Hepatocyte (in vitro differentiated cells): ENCODE measurements at regions not wholly inside any gene's neighbourhood (a gene's known extent, or its start where the extent isn't known, plus 50 kb on each side); places are given as distances from the start of the nearest gene placed in this dataset.

Experiments used
- DNase-seq: peaks from one replicate; pipeline ENCODE4 v3.0.0-alpha.2; 2016; ENCODE audit warnings: low spot score
- H2AFZ ChIP-seq: fragments of 200-600 bp; sonication (generic); 2 replicates; pipeline ENCODE4 v1.6.0; 2016; ENCODE audit warnings: antibody characterized with exemption, mild to moderate bottlenecking
- H3K27ac ChIP-seq: fragments of 200-600 bp; sonication (generic); 2 replicates; pipeline ENCODE4 v1.5.1; 2016; ENCODE audit warnings: mild to moderate bottlenecking
- H3K27me3 ChIP-seq: fragments of 200-600 bp; sonication (generic); 2 replicates; pipeline ENCODE4 v1.6.1; 2016
- H3K36me3 ChIP-seq: fragments of 200-600 bp; sonication (generic); replicated peaks from 2 replicates; pipeline ENCODE4 v1.5.1; 2016; ENCODE audit warnings: low read depth; ENCODE audit not compliant: insufficient read depth
- H3K4me1 ChIP-seq: fragments of 200-600 bp; sonication (generic); 2 replicates; pipeline ENCODE4 v1.5.1; 2016; ENCODE audit warnings: mild to moderate bottlenecking, moderate library complexity; ENCODE audit not compliant: insufficient read depth
- H3K4me2 ChIP-seq: fragments of 200-600 bp; sonication (generic); 2 replicates; pipeline ENCODE4 v1.6.0; 2016
- H3K4me3 ChIP-seq: fragments of 200-600 bp; sonication (generic); 2 replicates; pipeline ENCODE4 v1.5.1; 2016; ENCODE audit warnings: mild to moderate bottlenecking
- H3K79me2 ChIP-seq: fragments of 200-600 bp; sonication (generic); 2 replicates; pipeline ENCODE4 v1.6.0; 2017; ENCODE audit warnings: mild to moderate bottlenecking
- H3K9me2 ChIP-seq: fragments of 200-600 bp; sonication (generic); replicated peaks from 2 replicates; pipeline ENCODE4 v1.6.0; 2017; ENCODE audit warnings: mild to moderate bottlenecking; ENCODE audit not compliant: insufficient read depth
- H3K9me3 ChIP-seq: fragments of 200-600 bp; sonication (generic); 2 replicates; pipeline ENCODE4 v1.5.1; 2016; ENCODE audit warnings: low read depth, mild to moderate bottlenecking
- H4K20me1 ChIP-seq: fragments of 200-600 bp; sonication (generic); 2 replicates; pipeline ENCODE4 v1.6.0; 2016; ENCODE audit warnings: mild to moderate bottlenecking; ENCODE audit not compliant: insufficient read depth, poor library complexity, severe bottlenecking
- CTCF ChIP-seq: fragments of 200-600 bp; sonication (generic); IDR thresholded peaks from 2 replicates; pipeline ENCODE4 v1.5.1; 2016; ENCODE audit warnings: antibody characterized with exemption, mild to moderate bottlenecking; ENCODE audit not compliant: poor library complexity
- EZH2 ChIP-seq: fragments of 200-600 bp; sonication (generic); IDR thresholded peaks from 2 replicates; pipeline ENCODE4 v1.6.1; 2016; ENCODE audit warnings: antibody characterized with exemption, mild to moderate bottlenecking, borderline replicate concordance
- EZH2phosphoT487 ChIP-seq: fragments of 200-600 bp; sonication (generic); IDR thresholded peaks from one replicate; pipeline ENCODE4 v1.6.1; 2018; ENCODE audit warnings: antibody characterized with exemption, mild to moderate bottlenecking, low read depth, moderate library complexity; ENCODE audit not compliant: unreplicated experiment, severe bottlenecking
- WGBS: methylation state at CpG from one replicate; pipeline ENCODE4 v1.1.6; 2016; ENCODE audit warnings: low lambda C conversion rate; ENCODE audit errors: missing lambda C conversion rate; 5-methylcytosine and 5-hydroxymethylcytosine counted together

GRCh38 chr12:83808591-83808990 is 1104.0 kb downstream of the SLC6A15 start:
- WGBS = 86% methylated on average over 3 of the region's 3 CpGs
- DNase-seq = no peak

GRCh38 chr12:83807871-83808270 is 1104.7 kb downstream of the SLC6A15 start:
- Histone ChIP-seq H3K27ac (no peak overlapping the region), H3K9me3 (no peaks in the 10 kb centered on the region), H3K36me3 (no peaks in the 10 kb centered on the region), H3K4me3 (no peak overlapping the region), H4K20me1 (no peaks in the 10 kb centered on the region), H3K27me3 (no peaks in the 10 kb centered on the region), H3K4me1 (no peaks in the 10 kb centered on the region), H3K4me2 (no peak overlapping the region), H3K9me2 (no peaks in the 10 kb centered on the region), H2AFZ (no peak overlapping the region), H3K79me2 (no peaks in the 10 kb centered on the region)
- TF ChIP-seq EZH2 (no peak), CTCF (no peak), EZH2phosphoT487 (no peak)
- WGBS = 97% methylated on average over 3 of the region's 3 CpGs
- no peak for DNase-seq

More at GRCh38 chr12:83808591-83808990, 1104.0 kb downstream of the SLC6A15 start:
- no peak overlapping the region for H3K4me2 ChIP-seq
- no peak overlapping the region for H3K4me3 ChIP-seq
- no peaks in the 10 kb centered on the region for H3K9me3 ChIP-seq
- no peaks in the 10 kb centered on the region for H3K36me3 ChIP-seq
- H3K27ac ChIP-seq = no peak overlapping the region
- no peaks in the 10 kb centered on the region for H3K79me2 ChIP-seq
- no peaks in the 10 kb centered on the region for H3K4me1 ChIP-seq
- no peaks in the 10 kb centered on the region for H3K9me2 ChIP-seq
- TF ChIP-seq EZH2 (no peak), EZH2phosphoT487 (no peak), CTCF (no peak)
- H2AFZ ChIP-seq = no peak overlapping the region
- no peaks in the 10 kb centered on the region for H3K27me3 ChIP-seq
- no peaks in the 10 kb centered on the region for H4K20me1 ChIP-seq

GRCh38 chr12:83805873-83806272 is 1106.7 kb downstream of the SLC6A15 start:
- no peaks in the 10 kb centered on the region for H3K9me2 ChIP-seq
- no peaks in the 10 kb centered on the region for H3K27me3 ChIP-seq
- no peaks in the 10 kb centered on the region for H3K36me3 ChIP-seq
- H3K4me2 ChIP-seq = no peak overlapping the region
- no peak overlapping the region for H3K4me3 ChIP-seq
- no peaks in the 10 kb centered on the region for H4K20me1 ChIP-seq
- 52% methylated on average over 4 of the region's 4 CpGs for WGBS
- no peak for TF ChIP-seq EZH2
- TF ChIP-seq EZH2phosphoT487 = no peak
- no peak for TF ChIP-seq CTCF
- H3K4me1 ChIP-seq = no peaks in the 10 kb centered on the region
- H2AFZ ChIP-seq = no peak overlapping the region
- no peaks in the 10 kb centered on the region for H3K9me3 ChIP-seq
- no peak for DNase-seq
- H3K27ac ChIP-seq = no peak overlapping the region
- H3K79me2 ChIP-seq = no peaks in the 10 kb centered on the region
